ENCODE measurements at regions not wholly inside any gene's neighbourhood (a gene's known extent, or its start where the extent isn't known, plus 50 kb on each side); places are given as distances from the start of the nearest gene placed in this dataset.
"Not testable (repeated sequence)": the region's sequence is repeated elsewhere in the genome, so short reads cannot be mapped to it uniquely, and the experiment has no call there.

DNA sequence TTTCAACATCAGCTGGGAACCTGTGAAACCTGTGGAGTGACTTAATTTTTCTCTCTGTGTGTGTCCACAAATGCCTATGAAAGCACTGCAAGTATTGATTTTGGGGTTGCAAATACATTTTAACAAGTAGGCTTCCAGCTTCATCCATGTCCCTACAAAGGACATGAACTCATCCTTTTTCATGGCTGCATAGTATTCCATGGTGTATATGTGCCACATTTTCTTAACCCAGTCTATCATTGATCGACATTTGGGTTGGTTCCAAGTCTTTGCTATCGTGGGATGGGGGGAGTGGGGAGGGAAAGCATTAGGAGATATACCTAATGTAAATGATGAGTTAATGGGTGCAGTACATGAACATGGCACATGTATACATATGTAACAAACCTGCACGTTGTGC, 711.3 kb downstream of the LTN1 start:
- not testable (repeated sequence) for H3K4me1 Mint-ChIP-seq; H3K36me3 Mint-ChIP-seq; H3K27ac Mint-ChIP-seq; DNase-seq (ENCODE audit: low spot score in 2 of 2); H3K27me3 Mint-ChIP-seq; H3K9me3 Mint-ChIP-seq; H3K4me3 Mint-ChIP-seq; ATAC-seq (ENCODE audit: low read depth)

- H3K4me1 Mint-ChIP-seq = no peaks in the 10 kb centered on the region
- DNase-seq (ENCODE audit: low spot score in 2 of 2) = no peak
- no peak overlapping the region for H3K4me3 Mint-ChIP-seq
- ATAC-seq (ENCODE audit: low read depth) = no peak
- H3K27me3 Mint-ChIP-seq = no peaks in the 10 kb centered on the region
- H3K9me3 Mint-ChIP-seq = peaks cover 3% of the 10 kb centered on the region
- H3K27ac Mint-ChIP-seq = no peak overlapping the region
- H3K36me3 Mint-ChIP-seq = no peaks in the 10 kb centered on the region
Observed at GRCh38 chr21:28280611-28281010, 712.1 kb downstream of the LTN1 start.

DNA sequence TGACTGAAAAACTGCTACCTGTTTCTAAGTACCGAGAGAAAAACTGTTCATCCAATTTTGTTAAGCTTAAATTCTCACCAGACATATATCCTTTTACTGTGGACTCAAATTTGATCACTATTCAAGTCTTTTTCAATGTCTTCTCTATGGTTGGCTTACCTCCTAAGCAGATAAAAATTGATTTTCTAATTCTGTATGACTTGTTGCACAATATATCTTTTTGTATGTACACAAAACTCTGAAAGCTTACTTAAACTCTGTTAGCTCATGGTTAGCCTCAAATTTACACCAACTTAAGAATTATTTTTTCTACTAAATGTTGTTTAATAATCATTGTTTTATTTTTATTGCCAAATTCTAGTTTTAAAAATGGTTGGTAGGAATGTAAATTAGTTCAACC, 715.4 kb downstream of the LTN1 start:
- DNase-seq (ENCODE audit: low spot score in 2 of 2) = no peak
- H3K27me3 Mint-ChIP-seq = no peaks in the 10 kb centered on the region
- H3K4me1 Mint-ChIP-seq = no peaks in the 10 kb centered on the region
- H3K9me3 Mint-ChIP-seq = peaks cover 3% of the 10 kb centered on the region
- no peak overlapping the region for H3K4me3 Mint-ChIP-seq
- no peak overlapping the region for H3K27ac Mint-ChIP-seq
- ATAC-seq (ENCODE audit: low read depth) = no peak
- no peaks in the 10 kb centered on the region for H3K36me3 Mint-ChIP-seq

DNA sequence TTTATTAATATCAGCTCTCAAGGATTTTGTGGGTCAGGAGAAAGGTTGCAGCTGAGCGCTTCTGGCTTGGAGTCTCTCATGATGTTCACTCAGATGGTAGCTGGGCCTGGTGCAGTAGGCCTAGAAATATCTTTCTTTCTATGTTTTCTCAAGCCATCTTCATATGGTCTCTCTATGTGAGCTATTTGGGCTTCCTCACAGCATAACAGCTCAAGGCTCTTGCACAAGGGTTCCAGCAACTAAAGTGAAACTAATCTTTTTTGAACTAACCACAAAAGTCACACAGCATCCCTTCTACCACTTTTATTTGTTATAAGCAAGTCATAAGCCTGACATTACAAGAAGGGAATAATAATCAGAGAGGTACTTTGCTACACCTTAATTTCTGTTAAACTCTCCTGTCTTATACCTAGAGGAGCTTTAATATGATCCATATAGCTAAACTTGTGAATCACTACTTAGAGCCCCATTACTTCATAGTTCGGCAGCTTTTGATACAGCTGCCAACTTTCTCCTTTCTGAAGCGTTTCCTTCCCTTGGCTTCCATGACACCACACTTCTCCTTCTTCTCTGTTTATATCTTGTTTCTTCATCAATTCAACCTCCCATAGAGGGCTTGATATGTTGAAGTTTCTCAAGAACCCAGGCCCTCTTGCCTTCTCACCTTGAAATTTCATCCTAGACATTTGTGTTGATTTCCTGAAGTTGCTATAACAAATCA, 720.2 kb downstream of the LTN1 start:
- Mint-ChIP-seq H3K9me3 (peaks cover 5% of the 10 kb centered on the region), H3K36me3 (no peaks in the 10 kb centered on the region), H3K4me3 (no peak overlapping the region), H3K27me3 (no peaks in the 10 kb centered on the region), H3K27ac (no peak overlapping the region), H3K4me1 (no peaks in the 10 kb centered on the region)
- no peak for DNase-seq (ENCODE audit: low spot score in 2 of 2)
- no peak for ATAC-seq (ENCODE audit: low read depth)

DNA sequence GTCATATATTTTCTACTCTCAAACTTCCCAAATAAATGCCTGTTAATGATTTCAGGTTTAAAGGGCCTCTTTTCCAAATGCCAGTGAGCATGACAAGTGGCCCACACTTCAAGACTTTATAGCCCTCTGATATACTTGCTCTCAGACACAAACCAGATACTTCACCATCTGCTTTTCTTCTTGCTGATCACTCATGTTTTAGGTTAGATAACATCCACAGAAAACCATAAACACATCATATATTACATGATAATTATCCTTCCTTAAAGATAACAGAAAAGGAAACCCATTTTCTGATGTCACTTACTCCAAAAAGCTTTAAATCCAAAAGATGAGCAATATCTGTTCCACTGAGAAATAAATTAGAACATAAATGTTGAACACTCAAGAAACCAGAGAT, 723.5 kb downstream of the LTN1 start:
- Mint-ChIP-seq H3K36me3 (no peaks in the 10 kb centered on the region), H3K9me3 (peaks cover 5% of the 10 kb centered on the region), H3K4me1 (no peaks in the 10 kb centered on the region), H3K4me3 (no peak overlapping the region), H3K27me3 (no peaks in the 10 kb centered on the region), H3K27ac (no peak overlapping the region)
- no peak for DNase-seq (ENCODE audit: low spot score in 2 of 2)
- no peak for ATAC-seq (ENCODE audit: low read depth)

DNA sequence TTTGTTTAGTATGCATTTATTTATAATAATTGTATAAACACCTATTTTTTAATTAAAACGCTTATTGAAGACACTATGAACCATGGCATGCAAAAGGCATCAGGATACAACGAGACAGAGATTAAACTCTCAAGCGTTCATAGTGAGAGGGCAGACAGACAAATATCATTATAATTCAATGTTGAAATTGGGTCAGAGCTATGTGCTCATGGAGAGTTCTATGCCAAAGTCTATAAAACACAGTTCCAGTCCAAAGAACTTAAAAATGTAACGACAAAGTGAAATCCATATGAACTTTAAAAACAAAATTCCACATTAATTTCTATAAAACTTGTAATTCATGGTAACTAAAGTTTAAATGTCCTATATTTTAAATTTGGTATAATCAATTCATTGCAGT, 724.0 kb downstream of the LTN1 start:
- no peak overlapping the region for H3K4me3 Mint-ChIP-seq
- DNase-seq (ENCODE audit: low spot score in 2 of 2) (no peak), ATAC-seq (ENCODE audit: low read depth) (no peak)
- H3K36me3 Mint-ChIP-seq = no peaks in the 10 kb centered on the region
- H3K9me3 Mint-ChIP-seq = peaks cover 5% of the 10 kb centered on the region
- no peaks in the 10 kb centered on the region for H3K27me3 Mint-ChIP-seq
- no peaks in the 10 kb centered on the region for H3K4me1 Mint-ChIP-seq
- H3K27ac Mint-ChIP-seq = no peak overlapping the region

- Mint-ChIP-seq H3K9me3 (peaks cover 5% of the 10 kb centered on the region), H3K27me3 (no peaks in the 10 kb centered on the region), H3K36me3 (no peaks in the 10 kb centered on the region), H3K4me3 (no peak overlapping the region), H3K27ac (no peak overlapping the region), H3K4me1 (no peaks in the 10 kb centered on the region)
- DNase-seq (ENCODE audit: low spot score in 2 of 2) (no peak), ATAC-seq (ENCODE audit: low read depth) (no peak)
Observed at GRCh38 chr21:28267449-28267848, 725.2 kb downstream of the LTN1 start.

GRCh38 chr21:28266061-28266460, 726.6 kb downstream of the LTN1 start:
- H3K9me3 Mint-ChIP-seq = peaks cover 5% of the 10 kb centered on the region
- no peaks in the 10 kb centered on the region for H3K36me3 Mint-ChIP-seq
- DNase-seq (ENCODE audit: low spot score in 2 of 2) (no peak), ATAC-seq (ENCODE audit: low read depth) (no peak)
- H3K27ac Mint-ChIP-seq = no peak overlapping the region
- no peaks in the 10 kb centered on the region for H3K4me1 Mint-ChIP-seq
- H3K27me3 Mint-ChIP-seq = no peaks in the 10 kb centered on the region
- H3K4me3 Mint-ChIP-seq = no peak overlapping the region

- no peaks in the 10 kb centered on the region for H3K9me3 Mint-ChIP-seq
- H3K27ac Mint-ChIP-seq = no peak overlapping the region
- no peak for DNase-seq (ENCODE audit: low spot score in 2 of 2)
- no peak for ATAC-seq (ENCODE audit: low read depth)
- no peaks in the 10 kb centered on the region for H3K27me3 Mint-ChIP-seq
- no peaks in the 10 kb centered on the region for H3K36me3 Mint-ChIP-seq
- H3K4me1 Mint-ChIP-seq = no peaks in the 10 kb centered on the region
- H3K4me3 Mint-ChIP-seq = no peak overlapping the region
Observed at GRCh38 chr21:28263974-28264373, 728.7 kb downstream of the LTN1 start.

- H3K27me3 Mint-ChIP-seq = no peaks in the 10 kb centered on the region
- no peak overlapping the region for H3K4me3 Mint-ChIP-seq
- no peak overlapping the region for H3K27ac Mint-ChIP-seq
- ATAC-seq (ENCODE audit: low read depth) (no peak), DNase-seq (ENCODE audit: low spot score in 2 of 2) (no peak)
- H3K9me3 Mint-ChIP-seq = no peaks in the 10 kb centered on the region
- H3K36me3 Mint-ChIP-seq = no peaks in the 10 kb centered on the region
- H3K4me1 Mint-ChIP-seq = no peaks in the 10 kb centered on the region
Observed at GRCh38 chr21:28261298-28261697, 731.4 kb downstream of the LTN1 start.

DNA sequence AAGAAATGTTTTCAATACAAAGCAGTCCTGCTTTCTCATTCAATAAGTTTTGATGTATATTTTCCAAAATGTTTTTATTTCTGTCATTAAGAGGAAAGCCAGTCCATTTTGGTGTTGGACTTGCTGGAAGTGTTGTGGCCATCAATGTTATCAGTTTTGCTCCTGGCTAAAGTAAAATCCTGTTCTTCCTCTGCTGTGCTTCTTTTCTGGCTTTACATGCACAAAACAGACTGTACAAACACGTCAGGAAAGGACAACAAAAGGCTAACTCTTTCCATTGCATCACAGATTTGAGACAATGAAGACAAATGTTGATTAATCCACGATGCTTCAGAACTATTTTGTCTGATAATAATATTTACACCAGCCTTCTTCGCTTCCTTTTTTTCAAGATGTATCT, 735.4 kb downstream of the LTN1 start:
- no peaks in the 10 kb centered on the region for H3K27me3 Mint-ChIP-seq
- ATAC-seq (ENCODE audit: low read depth) (no peak), DNase-seq (ENCODE audit: low spot score in 2 of 2) (no peak)
- H3K9me3 Mint-ChIP-seq = no peaks in the 10 kb centered on the region
- H3K36me3 Mint-ChIP-seq = no peaks in the 10 kb centered on the region
- H3K27ac Mint-ChIP-seq = no peak overlapping the region
- no peaks in the 10 kb centered on the region for H3K4me1 Mint-ChIP-seq
- H3K4me3 Mint-ChIP-seq = no peak overlapping the region

DNA sequence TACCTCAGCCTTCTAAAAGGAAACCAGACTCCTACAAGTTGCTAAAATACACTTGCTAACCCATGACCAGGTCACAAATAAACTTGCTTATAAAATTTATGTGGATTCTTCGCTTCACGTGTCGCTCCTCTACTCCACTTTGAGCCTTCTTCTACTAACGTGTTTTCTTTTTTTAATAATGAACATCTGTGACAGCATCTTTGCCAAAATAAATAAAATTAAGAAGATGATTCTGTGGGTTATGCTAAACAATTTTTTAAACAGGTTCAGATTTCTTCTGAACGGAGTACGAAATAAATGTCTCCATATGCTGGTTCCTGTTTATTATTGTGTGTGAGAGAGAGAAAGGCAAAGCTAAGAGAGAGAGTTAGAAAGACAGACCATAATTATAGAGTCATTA, 735.8 kb downstream of the LTN1 start:
- Mint-ChIP-seq H3K9me3 (no peaks in the 10 kb centered on the region), H3K27ac (no peak overlapping the region), H3K36me3 (no peaks in the 10 kb centered on the region), H3K4me1 (no peaks in the 10 kb centered on the region), H3K4me3 (no peak overlapping the region), H3K27me3 (no peaks in the 10 kb centered on the region)
- DNase-seq (ENCODE audit: low spot score in 2 of 2) (no peak), ATAC-seq (ENCODE audit: low read depth) (no peak)

DNA sequence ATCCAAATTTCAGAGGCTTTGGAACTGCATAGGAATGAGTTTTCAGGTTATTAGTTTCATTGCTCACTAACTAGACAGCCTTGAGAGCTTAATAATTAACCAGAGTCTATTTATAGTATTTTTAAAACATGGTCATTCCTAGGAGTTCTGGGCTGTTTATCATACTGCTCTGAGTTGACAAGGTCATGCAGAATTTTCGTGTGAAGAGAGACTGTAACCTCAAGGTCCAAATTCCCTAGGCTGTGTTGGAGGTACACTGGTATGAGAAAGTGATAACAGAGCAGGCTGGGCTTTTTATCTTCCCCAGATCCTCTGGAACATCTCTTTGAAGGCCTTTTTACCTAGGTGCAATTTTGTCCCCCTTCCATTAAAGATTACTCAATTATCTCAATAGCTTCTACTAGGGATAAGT, 736.3 kb downstream of the LTN1 start:
- Mint-ChIP-seq H3K4me1 (no peaks in the 10 kb centered on the region), H3K27ac (no peak overlapping the region), H3K27me3 (no peaks in the 10 kb centered on the region), H3K9me3 (no peaks in the 10 kb centered on the region), H3K4me3 (no peak overlapping the region), H3K36me3 (no peaks in the 10 kb centered on the region)
- ATAC-seq (ENCODE audit: low read depth) = no peak
- no peak for DNase-seq (ENCODE audit: low spot score in 2 of 2)

GRCh38 chr21:28253961-28254360, 738.7 kb downstream of the LTN1 start:
- ATAC-seq (ENCODE audit: low read depth) = no peak
- Mint-ChIP-seq H3K27ac (no peak overlapping the region), H3K36me3 (no peaks in the 10 kb centered on the region), H3K4me3 (no peak overlapping the region), H3K27me3 (no peaks in the 10 kb centered on the region), H3K4me1 (no peaks in the 10 kb centered on the region), H3K9me3 (no peaks in the 10 kb centered on the region)
- no peak for DNase-seq (ENCODE audit: low spot score in 2 of 2)

DNA sequence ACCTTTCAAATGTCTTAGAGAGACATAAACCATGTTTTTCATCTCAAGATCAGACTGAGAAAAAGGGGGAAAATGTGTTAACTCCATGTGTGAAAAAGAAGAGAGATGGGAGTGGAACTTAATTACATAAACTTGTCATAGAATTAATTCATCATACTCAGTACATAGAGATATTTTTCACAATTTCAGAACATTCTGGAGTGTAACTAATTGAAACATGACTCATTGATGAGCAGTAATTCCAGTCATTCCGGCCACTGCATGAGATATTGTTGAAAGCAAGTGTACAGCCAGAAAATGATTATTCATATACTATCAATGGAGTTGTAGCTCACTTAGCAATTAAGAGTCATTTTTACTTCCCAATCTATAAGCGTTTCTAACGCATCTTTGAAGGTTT, 739.3 kb downstream of the LTN1 start:
- Mint-ChIP-seq H3K4me1 (no peaks in the 10 kb centered on the region), H3K27ac (no peak overlapping the region), H3K9me3 (no peaks in the 10 kb centered on the region), H3K27me3 (no peaks in the 10 kb centered on the region), H3K36me3 (no peaks in the 10 kb centered on the region), H3K4me3 (no peak overlapping the region)
- DNase-seq (ENCODE audit: low spot score in 2 of 2) = no peak
- no peak for ATAC-seq (ENCODE audit: low read depth)
